ENCODE measurements at regions not wholly inside any gene's neighbourhood (a gene's known extent, or its start where the extent isn't known, plus 50 kb on each side); places are given as distances from the start of the nearest gene placed in this dataset.

DNA sequence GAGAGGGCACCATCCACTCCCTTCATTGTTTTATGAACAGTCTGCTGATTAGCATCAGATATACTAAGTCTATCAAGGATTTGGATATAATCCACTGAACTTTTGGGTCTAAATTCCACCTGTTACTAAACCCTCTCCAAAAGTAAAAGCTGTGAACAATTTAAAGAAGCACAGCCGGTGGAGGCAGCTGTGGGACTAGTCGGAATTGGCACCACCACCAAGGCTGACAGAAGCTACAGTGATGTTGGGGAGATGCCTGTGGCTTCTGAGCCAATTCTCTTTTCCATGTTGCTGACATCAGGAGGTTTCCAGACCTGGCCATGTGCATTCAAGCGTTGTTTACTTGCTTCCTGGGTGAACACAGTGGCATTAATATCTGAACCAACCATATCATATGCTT, 679.0 kb upstream of the CA10 start:
- DNase-seq (ENCODE audit: low read depth): no peak
- H3K4me3 ChIP-seq (ENCODE audit: low read depth, low read length): no peak overlapping the region
- TF ChIP-seq, protein P1, sequence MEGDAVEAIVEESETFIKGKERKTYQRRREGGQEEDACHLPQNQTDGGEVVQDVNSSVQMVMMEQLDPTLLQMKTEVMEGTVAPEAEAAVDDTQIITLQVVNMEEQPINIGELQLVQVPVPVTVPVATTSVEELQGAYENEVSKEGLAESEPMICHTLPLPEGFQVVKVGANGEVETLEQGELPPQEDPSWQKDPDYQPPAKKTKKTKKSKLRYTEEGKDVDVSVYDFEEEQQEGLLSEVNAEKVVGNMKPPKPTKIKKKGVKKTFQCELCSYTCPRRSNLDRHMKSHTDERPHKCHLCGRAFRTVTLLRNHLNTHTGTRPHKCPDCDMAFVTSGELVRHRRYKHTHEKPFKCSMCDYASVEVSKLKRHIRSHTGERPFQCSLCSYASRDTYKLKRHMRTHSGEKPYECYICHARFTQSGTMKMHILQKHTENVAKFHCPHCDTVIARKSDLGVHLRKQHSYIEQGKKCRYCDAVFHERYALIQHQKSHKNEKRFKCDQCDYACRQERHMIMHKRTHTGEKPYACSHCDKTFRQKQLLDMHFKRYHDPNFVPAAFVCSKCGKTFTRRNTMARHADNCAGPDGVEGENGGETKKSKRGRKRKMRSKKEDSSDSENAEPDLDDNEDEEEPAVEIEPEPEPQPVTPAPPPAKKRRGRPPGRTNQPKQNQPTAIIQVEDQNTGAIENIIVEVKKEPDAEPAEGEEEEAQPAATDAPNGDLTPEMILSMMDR (conservative IDR thresholded peaks at IDR 0.05; ENCODE audit: low read depth, low read length): no peak

DNA sequence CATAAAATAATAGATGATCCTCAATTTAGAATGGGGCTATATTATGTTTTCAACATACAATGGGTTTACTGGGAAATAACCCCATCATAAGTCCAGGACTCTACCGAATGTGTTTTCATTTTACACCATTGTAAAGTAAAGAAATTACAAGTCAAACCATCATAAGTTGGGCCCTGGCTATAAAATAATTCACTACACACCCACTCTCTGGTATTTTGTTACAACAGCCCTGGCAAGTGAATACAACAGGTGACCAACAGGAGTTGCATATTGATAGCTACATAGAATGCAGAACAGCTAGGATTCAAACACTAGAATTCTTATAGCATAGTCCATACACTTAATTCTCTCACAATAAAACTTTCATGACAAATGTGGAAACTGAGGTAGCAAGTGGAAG, 673.0 kb upstream of the CA10 start:
- no peak for DNase-seq (ENCODE audit: low read depth)
- no peak overlapping the region for H3K4me3 ChIP-seq (ENCODE audit: low read depth, low read length)
- TF ChIP-seq, protein P1 (conservative IDR thresholded peaks at IDR 0.05; ENCODE audit: low read depth, low read length): no peak

DNA sequence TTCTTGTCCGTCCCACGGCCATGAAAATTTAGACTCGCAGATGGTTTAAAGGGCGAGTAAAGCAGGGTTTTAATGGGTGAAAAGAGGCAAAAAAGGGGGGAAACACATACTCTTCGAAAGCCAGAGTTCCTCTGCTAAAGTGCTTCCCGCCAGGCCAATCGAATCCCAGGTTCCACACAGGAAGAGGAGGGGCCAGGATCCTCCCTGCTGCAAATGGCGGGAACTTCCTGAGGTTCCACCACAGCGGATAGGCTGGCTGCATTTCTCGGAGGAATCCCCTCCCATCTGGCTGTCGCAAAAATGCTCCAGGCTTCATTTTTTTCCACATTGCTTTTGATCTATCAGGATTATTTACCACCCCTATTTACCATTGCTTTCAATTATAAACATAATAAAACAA, 670.1 kb upstream of the CA10 start:
- TF ChIP-seq, protein P1 (conservative IDR thresholded peaks at IDR 0.05; ENCODE audit: low read depth, low read length): no peak
- DNase-seq (ENCODE audit: low read depth): no peak
- no peak overlapping the region for H3K4me3 ChIP-seq (ENCODE audit: low read depth, low read length)

DNA sequence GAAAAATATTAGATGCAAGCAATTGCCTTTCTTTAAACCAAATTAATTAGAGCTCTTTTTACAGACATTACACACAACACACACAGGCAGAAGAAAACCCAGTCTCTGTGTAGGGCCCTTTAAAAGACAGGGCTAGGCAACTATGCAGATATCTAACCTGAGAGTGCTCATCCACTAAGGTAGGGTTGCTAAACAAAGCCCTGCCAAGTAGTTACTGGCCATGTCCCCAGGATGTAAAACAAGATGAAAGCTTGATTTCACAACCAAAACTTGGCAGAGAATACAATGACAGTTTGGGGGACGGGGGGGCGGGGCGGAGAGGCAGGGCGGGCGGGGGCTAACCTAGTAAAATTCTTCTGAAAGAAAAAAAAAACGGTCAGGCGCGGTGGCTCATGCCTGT, 669.0 kb upstream of the CA10 start:
- no peak for DNase-seq (ENCODE audit: low read depth)
- TF ChIP-seq, protein P1 (conservative IDR thresholded peaks at IDR 0.05; ENCODE audit: low read depth, low read length): no peak
- H3K4me3 ChIP-seq (ENCODE audit: low read depth, low read length): no peak overlapping the region

DNA sequence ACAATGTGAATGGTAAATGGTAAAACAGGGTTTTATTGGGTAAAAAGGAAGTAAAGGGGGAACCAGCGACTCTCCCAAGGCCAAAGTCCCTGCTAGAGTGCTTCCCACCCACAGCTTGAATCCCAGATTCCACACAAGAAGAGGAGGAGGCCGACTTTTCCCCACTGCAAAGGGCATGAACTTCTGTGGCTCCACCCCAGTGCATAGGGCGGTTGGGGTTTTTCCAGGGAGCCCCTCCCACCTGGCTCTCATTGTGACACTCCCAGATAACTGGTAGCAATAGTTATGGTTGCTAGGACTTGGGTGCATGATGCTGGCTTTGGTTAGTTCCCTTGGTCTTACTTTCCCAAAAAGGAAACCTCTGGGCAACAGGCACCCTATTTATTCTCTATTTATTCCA, 666.0 kb upstream of the CA10 start:
- H3K4me3 ChIP-seq (ENCODE audit: low read depth, low read length): no peak overlapping the region
- no peak for DNase-seq (ENCODE audit: low read depth)
- TF ChIP-seq, protein P1 (conservative IDR thresholded peaks at IDR 0.05; ENCODE audit: low read depth, low read length): no peak

DNA sequence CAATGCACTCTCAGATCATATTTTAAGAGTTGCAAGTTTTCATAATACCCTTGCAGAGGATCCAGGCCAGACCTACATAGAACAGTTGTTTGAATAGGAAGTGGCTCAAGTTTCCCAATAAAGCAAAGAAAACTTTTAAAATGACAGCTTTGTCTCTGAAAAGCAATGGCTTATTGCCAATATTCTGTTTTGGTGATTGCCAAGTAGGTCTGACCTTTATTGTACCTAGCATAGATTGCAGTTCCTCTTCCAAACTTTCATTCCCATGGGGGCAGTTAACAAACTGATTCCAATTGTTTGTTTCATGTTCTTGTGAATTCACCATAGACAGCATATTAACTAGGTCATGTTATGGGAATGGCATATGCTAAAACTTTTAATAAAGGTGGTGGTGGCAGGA, 664.6 kb upstream of the CA10 start:
- no peak for DNase-seq (ENCODE audit: low read depth)
- TF ChIP-seq, protein P1 (conservative IDR thresholded peaks at IDR 0.05; ENCODE audit: low read depth, low read length): no peak

DNA sequence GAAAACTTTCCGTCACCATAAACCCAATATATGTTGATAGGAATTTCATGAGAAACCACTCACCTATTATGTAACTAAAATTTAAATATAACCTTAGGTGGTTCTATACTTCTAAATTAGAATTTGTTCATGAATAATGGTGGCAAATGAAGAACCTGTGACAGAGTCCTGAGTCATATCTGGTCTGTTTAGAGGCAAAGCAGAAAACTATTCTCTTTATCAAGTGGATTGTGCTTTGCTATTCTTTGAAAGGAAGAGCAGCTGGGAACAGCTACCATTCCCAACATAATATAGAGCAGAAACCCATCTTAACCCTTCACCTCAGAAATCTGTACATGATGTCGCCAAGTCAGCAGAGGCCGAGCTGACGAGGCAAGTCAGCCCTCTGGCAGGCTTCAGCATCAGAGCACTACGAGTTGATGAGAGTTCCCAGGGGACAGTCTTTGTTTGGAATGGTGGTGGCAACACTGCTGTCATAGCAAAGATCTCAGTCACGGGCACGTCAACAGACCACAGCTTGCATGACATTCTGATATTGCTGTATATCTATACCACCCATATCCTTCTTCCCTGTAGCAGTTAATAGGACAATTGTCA, 631.9 kb upstream of the CA10 start:
- TF ChIP-seq, protein P1 (conservative IDR thresholded peaks at IDR 0.05; ENCODE audit: low read depth, low read length): no peak
- DNase-seq (ENCODE audit: low read depth): no peak

More for the DNA sequence above, 664.6 kb upstream of the CA10 start:
- no peak overlapping the region for H3K4me3 ChIP-seq (ENCODE audit: low read depth, low read length)

More for the DNA sequence above, 631.9 kb upstream of the CA10 start:
- no peak overlapping the region for H3K4me3 ChIP-seq (ENCODE audit: low read depth, low read length)
